MM.1S (cell line): ENCODE measurements at regions not wholly inside any gene's neighbourhood (a gene's known extent, or its start where the extent isn't known, plus 50 kb on each side); places are given as distances from the start of the nearest gene placed in this dataset.

Experiments used
- DNase-seq: peaks from one replicate; pipeline ENCODE4 v3.0.0-alpha.2; 2015
- H2AFZ ChIP-seq: fragments of 300-600 bp; sonication (generic); 2 replicates; pipeline ENCODE4 v1.6.0; 2016; ENCODE audit warnings: antibody characterized with exemption, low read length
- H3F3A ChIP-seq: fragments of 300-600 bp; sonication (generic); 2 replicates; pipeline ENCODE4 v1.6.1; 2016; ENCODE audit warnings: mild to moderate bottlenecking, antibody characterized with exemption, low read length, moderate library complexity, mixed read lengths; ENCODE audit not compliant: insufficient read depth
- H3K27ac ChIP-seq: fragments of 300-600 bp; sonication (generic); 2 replicates; pipeline ENCODE4 v1.5.1; 2016; ENCODE audit warnings: mild to moderate bottlenecking, low read length
- H3K27me3 ChIP-seq: fragments of 300-600 bp; sonication (generic); replicated peaks from 2 replicates; pipeline ENCODE4 v1.6.0; 2016; ENCODE audit warnings: low read length; ENCODE audit not compliant: insufficient read depth
- H3K36me3 ChIP-seq: fragments of 300-600 bp; sonication (generic); replicated peaks from 2 replicates; pipeline ENCODE4 v1.6.1; 2016; ENCODE audit warnings: mild to moderate bottlenecking, low read length, mixed read lengths; ENCODE audit not compliant: insufficient read depth
- H3K4me1 ChIP-seq: fragments of 300-600 bp; sonication (generic); 2 replicates; pipeline ENCODE4 v1.6.1; 2016; ENCODE audit warnings: low read length, mixed read lengths
- H3K4me2 ChIP-seq: fragments of 300-600 bp; sonication (generic); 2 replicates; pipeline ENCODE4 v1.6.0; 2016; ENCODE audit warnings: low read depth, low read length
- H3K4me3 ChIP-seq: fragments of 300-600 bp; sonication (generic); 2 replicates; pipeline ENCODE4 v1.5.1; 2016; ENCODE audit warnings: low read length, mixed read lengths
- H3K79me2 ChIP-seq: fragments of 300-600 bp; sonication (generic); 2 replicates; pipeline ENCODE4 v1.6.1; 2016; ENCODE audit warnings: mixed run types, low read length, mixed read lengths
- H3K9ac ChIP-seq: fragments of 300-600 bp; sonication (generic); 2 replicates; pipeline ENCODE4 v1.6.1; 2016; ENCODE audit warnings: low read length, mixed read lengths
- H3K9me2 ChIP-seq: fragments of 300-600 bp; sonication (generic); replicated peaks from 2 replicates; pipeline ENCODE4 v1.6.1; 2016; ENCODE audit warnings: mild to moderate bottlenecking, low read length, mixed read lengths; ENCODE audit not compliant: insufficient read depth
- H3K9me3 ChIP-seq: fragments of 300-600 bp; sonication (generic); replicated peaks from 2 replicates; pipeline ENCODE4 v1.6.1; 2016; ENCODE audit warnings: mild to moderate bottlenecking, low read length, mixed read lengths; ENCODE audit not compliant: insufficient read depth
- H4K20me1 ChIP-seq: fragments of 300-600 bp; sonication (generic); 2 replicates; pipeline ENCODE4 v1.6.1; 2016; ENCODE audit warnings: mild to moderate bottlenecking, low read length, moderate library complexity, mixed read lengths; ENCODE audit not compliant: insufficient read depth
- EZH2 ChIP-seq: fragments of 300-600 bp; sonication (generic); optimal IDR thresholded peaks from 2 replicates; pipeline ENCODE3; 2017; ENCODE audit warnings: low read depth, mild to moderate bottlenecking, antibody characterized with exemption, low read length, mixed read lengths
- EZH2phosphoT487 ChIP-seq: fragments of 300-600 bp; sonication (generic); IDR thresholded peaks from 2 replicates; pipeline ENCODE4 v1.6.1; 2018; ENCODE audit warnings: antibody characterized with exemption, low read length
- TF ChIP-seq, protein P1 (sequence below): fragments of 300-600 bp; sonication (generic); IDR thresholded peaks from 2 replicates; pipeline ENCODE4 v1.5.1; 2016; ENCODE audit warnings: antibody characterized with exemption, low read length, mixed read lengths

DNA sequence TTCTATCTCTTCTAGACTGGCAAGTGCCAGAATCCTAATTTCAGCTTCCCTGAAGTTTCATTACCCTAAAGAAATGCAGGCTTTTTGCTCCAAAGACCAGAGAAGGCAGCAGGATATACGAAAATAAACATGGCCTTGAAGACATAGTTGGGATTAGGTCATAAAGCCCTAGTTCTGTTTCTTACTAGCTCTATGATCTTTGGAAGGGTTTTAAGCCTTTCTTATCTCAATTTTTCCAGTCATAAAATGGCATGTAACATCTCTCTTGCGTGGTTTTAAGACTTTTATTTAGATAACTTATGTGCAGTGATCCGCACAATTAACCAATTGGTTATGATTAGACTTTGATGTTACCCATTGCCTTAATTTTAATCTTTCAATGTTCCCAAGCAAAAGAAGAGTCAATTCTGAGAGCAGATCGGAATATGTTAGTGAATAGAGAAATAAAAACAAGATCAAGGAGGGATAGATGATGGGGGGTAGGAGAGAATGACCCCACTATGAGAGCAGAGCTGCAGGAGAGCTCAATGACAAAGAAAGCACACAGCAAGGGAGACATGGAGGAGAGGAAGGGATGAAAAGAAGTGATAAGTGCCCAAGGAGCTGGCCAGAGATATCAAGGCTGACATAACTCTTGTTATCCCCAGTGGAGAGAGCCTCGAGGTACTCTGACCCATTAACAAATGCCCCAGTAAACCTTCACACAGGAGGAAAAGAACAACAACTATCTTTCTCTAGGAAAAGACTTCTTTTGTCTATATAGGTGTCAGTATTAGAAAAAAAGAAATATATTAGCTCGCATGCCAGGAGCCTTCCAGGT lies 53.0 kb upstream of the ANP32D start:
- Histone ChIP-seq H3F3A (no peaks in the 10 kb centered on the region), H3K9ac (no peak overlapping the region), H4K20me1 (no peaks in the 10 kb centered on the region), H3K9me3 (no peaks in the 10 kb centered on the region), H2AFZ (no peak overlapping the region), H3K9me2 (no peaks in the 10 kb centered on the region), H3K79me2 (no peaks in the 10 kb centered on the region), H3K27ac (no peak overlapping the region), H3K4me2 (no peak overlapping the region), H3K36me3 (no peaks in the 10 kb centered on the region), H3K27me3 (no peaks in the 10 kb centered on the region), H3K4me1 (no peaks in the 10 kb centered on the region), H3K4me3 (no peak overlapping the region)
- DNase-seq: no peak
- TF ChIP-seq, protein P1, sequence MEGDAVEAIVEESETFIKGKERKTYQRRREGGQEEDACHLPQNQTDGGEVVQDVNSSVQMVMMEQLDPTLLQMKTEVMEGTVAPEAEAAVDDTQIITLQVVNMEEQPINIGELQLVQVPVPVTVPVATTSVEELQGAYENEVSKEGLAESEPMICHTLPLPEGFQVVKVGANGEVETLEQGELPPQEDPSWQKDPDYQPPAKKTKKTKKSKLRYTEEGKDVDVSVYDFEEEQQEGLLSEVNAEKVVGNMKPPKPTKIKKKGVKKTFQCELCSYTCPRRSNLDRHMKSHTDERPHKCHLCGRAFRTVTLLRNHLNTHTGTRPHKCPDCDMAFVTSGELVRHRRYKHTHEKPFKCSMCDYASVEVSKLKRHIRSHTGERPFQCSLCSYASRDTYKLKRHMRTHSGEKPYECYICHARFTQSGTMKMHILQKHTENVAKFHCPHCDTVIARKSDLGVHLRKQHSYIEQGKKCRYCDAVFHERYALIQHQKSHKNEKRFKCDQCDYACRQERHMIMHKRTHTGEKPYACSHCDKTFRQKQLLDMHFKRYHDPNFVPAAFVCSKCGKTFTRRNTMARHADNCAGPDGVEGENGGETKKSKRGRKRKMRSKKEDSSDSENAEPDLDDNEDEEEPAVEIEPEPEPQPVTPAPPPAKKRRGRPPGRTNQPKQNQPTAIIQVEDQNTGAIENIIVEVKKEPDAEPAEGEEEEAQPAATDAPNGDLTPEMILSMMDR: no peak
- TF ChIP-seq EZH2 (no peak), EZH2phosphoT487 (no peak)

DNA sequence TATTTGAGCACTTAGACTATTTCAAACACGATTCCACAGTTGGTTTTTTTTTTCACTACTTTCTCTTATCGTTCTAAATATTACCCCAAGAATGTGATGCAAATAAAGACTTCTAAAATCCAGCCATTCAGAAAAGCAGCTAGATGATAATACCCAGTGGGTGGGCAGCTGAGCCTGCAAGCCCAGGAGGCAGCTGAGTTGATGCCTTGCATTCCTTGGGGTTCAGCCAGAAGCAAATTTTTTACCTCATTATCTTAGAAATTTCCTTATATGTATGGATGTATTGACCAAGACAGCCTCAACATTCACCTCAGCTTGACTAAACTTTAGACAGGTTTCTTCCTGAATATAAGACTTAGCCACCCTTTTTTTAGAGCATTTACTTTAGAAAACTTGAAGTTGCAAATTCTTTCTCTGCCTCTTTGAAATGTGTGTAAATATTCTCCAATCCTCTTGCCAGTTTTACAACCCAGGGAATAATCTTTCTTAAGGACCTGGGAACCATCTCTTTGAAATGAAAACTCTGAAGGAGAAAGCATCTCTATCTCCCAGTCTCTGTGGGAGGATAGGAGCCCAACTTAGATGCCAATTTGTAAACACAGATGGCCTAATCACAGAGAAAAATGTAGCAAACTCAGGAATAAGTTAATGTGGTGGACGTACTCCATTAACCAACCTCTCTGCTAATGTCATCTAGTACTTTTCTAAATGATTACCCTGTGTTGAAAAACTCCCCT lies 52.2 kb upstream of the ANP32D start:
- no peak overlapping the region for H3K4me3 ChIP-seq
- no peaks in the 10 kb centered on the region for H3K27me3 ChIP-seq
- TF ChIP-seq EZH2phosphoT487: no peak
- TF ChIP-seq, protein P1: no peak
- no peak for TF ChIP-seq EZH2
- H3K36me3 ChIP-seq: no peaks in the 10 kb centered on the region
- no peaks in the 10 kb centered on the region for H3K9me2 ChIP-seq
- H3K9me3 ChIP-seq: no peaks in the 10 kb centered on the region
- H3K4me1 ChIP-seq: no peaks in the 10 kb centered on the region
- H4K20me1 ChIP-seq: no peaks in the 10 kb centered on the region
- DNase-seq: no peak
- H3F3A ChIP-seq: no peaks in the 10 kb centered on the region
- H3K9ac ChIP-seq: no peak overlapping the region
- no peak overlapping the region for H3K27ac ChIP-seq
- H2AFZ ChIP-seq: no peak overlapping the region
- no peak overlapping the region for H3K4me2 ChIP-seq
- H3K79me2 ChIP-seq: no peaks in the 10 kb centered on the region

DNA sequence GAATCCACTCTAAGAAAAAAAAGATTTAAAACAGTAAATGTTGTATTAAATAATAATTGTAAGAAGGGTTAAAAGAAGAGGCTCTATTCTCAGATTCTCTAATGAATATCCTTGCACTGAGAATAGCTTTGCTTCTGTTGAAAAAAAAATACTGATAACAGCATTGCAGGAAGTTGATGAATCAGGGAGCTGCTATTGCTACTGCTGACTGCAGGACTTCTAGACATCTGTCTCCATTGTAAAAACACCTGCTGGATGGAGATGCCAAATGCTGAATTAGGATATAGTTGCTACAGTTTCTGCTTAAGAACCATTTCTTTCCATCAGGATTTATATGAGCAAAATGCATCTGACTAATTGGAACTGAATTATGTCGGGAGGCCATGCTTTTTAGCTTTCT lies 50.3 kb upstream of the ANP32D start:
- H3K79me2 ChIP-seq: no peaks in the 10 kb centered on the region
- DNase-seq: peak; percentile 11
- no peaks in the 10 kb centered on the region for H3K36me3 ChIP-seq
- no peaks in the 10 kb centered on the region for H3K27me3 ChIP-seq
- H3K4me3 ChIP-seq: no peak overlapping the region
- no peaks in the 10 kb centered on the region for H3F3A ChIP-seq
- H3K4me1 ChIP-seq: no peaks in the 10 kb centered on the region
- H3K4me2 ChIP-seq: no peak overlapping the region
- no peak overlapping the region for H3K9ac ChIP-seq
- H4K20me1 ChIP-seq: no peaks in the 10 kb centered on the region
- no peak for TF ChIP-seq EZH2
- TF ChIP-seq EZH2phosphoT487: no peak
- TF ChIP-seq, protein P1: no peak
- H3K9me2 ChIP-seq: no peaks in the 10 kb centered on the region
- no peak overlapping the region for H2AFZ ChIP-seq
- H3K27ac ChIP-seq: no peak overlapping the region
- H3K9me3 ChIP-seq: no peaks in the 10 kb centered on the region
